ENCODE measurements at regions not wholly inside any gene's neighbourhood (a gene's known extent, or its start where the extent isn't known, plus 50 kb on each side); places are given as distances from the start of the nearest gene placed in this dataset.
A peak's percentile ranks its signal among the peaks of the same experiment; 100 is the strongest.

- H3K36me3 ChIP-seq, result no peaks in the 10 kb centered on the region
- H3K4me3 ChIP-seq, result peak overlapping the region; percentile 2 to 44 (median 43)
- peaks cover 0 to 67% (median 24%) of the 10 kb centered on the region in 4 donors for H3K4me1 ChIP-seq
- DNase-seq (peak in 1 of 3 donors; percentile 31), ATAC-seq (no peak)
- H3K27ac ChIP-seq, result peak overlapping the region; percentile 80 to 99 (median 98)
- TF ChIP-seq CTCF (IDR thresholded peaks at IDR 0.05), result no peak
- peak; percentile 16 for TF ChIP-seq POLR2A (IDR thresholded peaks at IDR 0.05)
- no peaks in the 10 kb centered on the region for H3K9me3 ChIP-seq
- intact Hi-C loops (cut with DNase I), result loop anchor here (5.0 to 10.0 kb wide), 3 partner anchors 71 to 103 kb away; partner anchors contain the start of gene IRF2BP2 (in 2 of the 2)
- H3K27me3 ChIP-seq, result no peaks in the 10 kb centered on the region
- 62% methylated on average over 8 of the region's 10 CpGs for WGBS (ENCODE audit: insufficient coverage, low coverage, low lambda C conversion rate, missing lambda C conversion rate)
Observed at GRCh38 chr1:234715252-234716014, 105.5 kb upstream of the IRF2BP2 start.

DNA sequence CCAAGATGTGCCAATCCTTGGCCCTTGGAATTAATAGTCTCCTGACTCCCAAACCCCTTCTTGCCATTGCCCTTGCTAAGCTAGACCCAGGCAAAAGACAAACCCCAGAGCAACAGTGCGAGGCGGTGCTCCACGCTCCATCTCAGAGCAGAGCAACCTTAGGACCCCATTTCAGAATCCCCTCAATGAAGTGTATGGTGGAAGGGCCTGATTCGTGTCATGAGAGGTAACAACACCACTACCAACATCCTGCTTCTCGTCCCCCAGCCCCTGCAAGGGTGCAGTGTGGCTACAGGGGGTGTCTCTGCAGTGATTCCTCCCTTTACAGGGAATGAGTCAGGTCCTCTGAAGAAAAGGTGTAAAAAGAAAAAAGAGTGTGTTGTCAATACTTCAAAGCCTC is 103.9 kb upstream of the IRF2BP2 start:
- DNase-seq (no peak), ATAC-seq (no peak)
- Histone ChIP-seq H3K36me3 (no peaks in the 10 kb centered on the region), H3K4me1 (peaks cover 0 to 53% (median 17%) of the 10 kb centered on the region in 4 donors), H3K27ac (peak overlapping the region in 2 of 3 donors; percentile 50 to 82), H3K9me3 (no peaks in the 10 kb centered on the region), H3K4me3 (no peak overlapping the region), H3K27me3 (no peaks in the 10 kb centered on the region)
- intact Hi-C loops (cut with DNase I), result loop anchor here in 1 of 2 donors (10.0 kb wide), 2 partner anchors 69 to 99 kb away; partner anchors contain the start of gene IRF2BP2
- WGBS (ENCODE audit: insufficient coverage, low coverage, low lambda C conversion rate, missing lambda C conversion rate), result 88% methylated on average over 4 of the region's 5 CpGs
- TF ChIP-seq CTCF (IDR thresholded peaks at IDR 0.05) (no peak), POLR2A (IDR thresholded peaks at IDR 0.05) (no peak)

DNA sequence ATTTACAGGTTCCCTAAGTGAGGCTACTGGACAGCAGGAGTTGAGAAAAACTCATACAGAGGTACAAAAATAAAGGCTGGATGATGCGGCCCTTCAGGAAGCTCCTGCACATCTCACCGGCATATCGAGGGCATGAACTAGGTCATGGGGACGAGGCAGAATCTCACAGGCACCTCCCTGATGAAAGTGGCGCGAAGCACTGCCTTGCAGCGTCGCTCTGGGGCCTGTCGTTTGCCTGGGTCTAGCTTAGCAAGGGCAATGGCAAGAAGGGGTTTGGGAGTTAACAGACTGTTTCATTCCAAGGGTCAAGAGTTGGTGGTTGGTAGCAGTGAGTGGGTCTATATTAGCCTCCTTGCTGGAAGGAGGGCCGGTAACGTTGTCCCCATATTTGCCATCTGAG is 103.5 kb upstream of the IRF2BP2 start:
- Histone ChIP-seq H3K27me3 (no peaks in the 10 kb centered on the region), H3K9me3 (no peaks in the 10 kb centered on the region), H3K4me1 (peaks cover 0 to 48% (median 15%) of the 10 kb centered on the region in 4 donors), H3K36me3 (no peaks in the 10 kb centered on the region), H3K4me3 (no peak overlapping the region), H3K27ac (peak overlapping the region; percentile 29 to 82 (median 50))
- 38% methylated on average over 4 of the region's 11 CpGs for WGBS (ENCODE audit: insufficient coverage, low coverage, low lambda C conversion rate, missing lambda C conversion rate)
- TF ChIP-seq CTCF (IDR thresholded peaks at IDR 0.05), result no peak
- no peak for TF ChIP-seq POLR2A (IDR thresholded peaks at IDR 0.05)
- DNase-seq (no peak), ATAC-seq (no peak)
- intact Hi-C loops (cut with DNase I), result loop anchor here in 1 of 2 donors (10.0 kb wide), 2 partner anchors 69 to 99 kb away; partner anchors contain the start of gene IRF2BP2

GRCh38 chr1:234712891-234713305 is 102.9 kb upstream of the IRF2BP2 start:
- 18% methylated on average over 4 of the region's 5 CpGs for WGBS (ENCODE audit: insufficient coverage, low coverage, low lambda C conversion rate, missing lambda C conversion rate)
- ATAC-seq (peak; percentile 33 to 66 (median 56)), DNase-seq (peak in 1 of 3 donors; percentile 38)
- no peaks in the 10 kb centered on the region for H3K36me3 ChIP-seq
- peak; percentile 76 for TF ChIP-seq POLR2A (IDR thresholded peaks at IDR 0.05)
- no peak for TF ChIP-seq CTCF (IDR thresholded peaks at IDR 0.05)
- peak overlapping the region; percentile 29 to 82 (median 50) for H3K27ac ChIP-seq
- H3K4me3 ChIP-seq, result peak overlapping the region in 1 of 3 donors; percentile 5
- intact Hi-C loops (cut with DNase I), result loop anchor here in 1 of 2 donors (10.0 kb wide), 2 partner anchors 68 to 98 kb away; partner anchors contain the start of gene IRF2BP2
- H3K27me3 ChIP-seq, result no peaks in the 10 kb centered on the region
- H3K4me1 ChIP-seq, result peaks cover 0 to 46% (median 14%) of the 10 kb centered on the region in 4 donors
- no peaks in the 10 kb centered on the region for H3K9me3 ChIP-seq
